ENCODE measurements at regions not wholly inside any gene's neighbourhood (a gene's known extent, or its start where the extent isn't known, plus 50 kb on each side); places are given as distances from the start of the nearest gene placed in this dataset.

DNA sequence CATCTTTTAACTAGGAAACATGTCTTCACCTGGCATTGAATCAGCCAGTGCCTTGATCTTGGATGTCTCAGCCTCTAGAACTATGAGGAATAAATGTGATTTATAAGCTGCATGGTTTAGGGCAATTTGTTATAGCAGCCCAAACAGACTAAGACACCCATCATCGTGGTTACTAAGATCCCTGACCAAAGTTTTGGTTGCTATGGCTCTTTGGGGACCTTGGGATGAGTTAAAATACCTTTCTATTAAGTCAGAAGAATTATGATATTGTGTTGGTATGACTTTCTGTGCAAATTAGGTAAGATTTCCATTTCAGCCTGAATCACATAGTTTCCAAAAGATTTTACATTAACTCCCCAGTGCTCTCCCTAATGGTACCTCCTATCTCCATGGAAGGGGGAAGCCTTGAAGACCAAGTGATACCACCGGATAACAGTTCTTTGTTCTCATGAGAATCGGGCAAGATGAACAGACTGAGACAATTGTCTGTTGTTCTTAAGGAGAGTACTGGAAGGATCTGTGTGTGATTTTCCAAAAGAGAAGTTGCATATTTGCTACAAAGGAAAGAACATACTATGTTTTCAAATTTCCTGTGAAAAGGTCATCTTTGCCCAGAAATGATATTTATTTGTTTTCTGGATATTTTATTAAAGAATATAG is 60.4 kb upstream of the UBASH3B start:
- TF ChIP-seq, protein P1, sequence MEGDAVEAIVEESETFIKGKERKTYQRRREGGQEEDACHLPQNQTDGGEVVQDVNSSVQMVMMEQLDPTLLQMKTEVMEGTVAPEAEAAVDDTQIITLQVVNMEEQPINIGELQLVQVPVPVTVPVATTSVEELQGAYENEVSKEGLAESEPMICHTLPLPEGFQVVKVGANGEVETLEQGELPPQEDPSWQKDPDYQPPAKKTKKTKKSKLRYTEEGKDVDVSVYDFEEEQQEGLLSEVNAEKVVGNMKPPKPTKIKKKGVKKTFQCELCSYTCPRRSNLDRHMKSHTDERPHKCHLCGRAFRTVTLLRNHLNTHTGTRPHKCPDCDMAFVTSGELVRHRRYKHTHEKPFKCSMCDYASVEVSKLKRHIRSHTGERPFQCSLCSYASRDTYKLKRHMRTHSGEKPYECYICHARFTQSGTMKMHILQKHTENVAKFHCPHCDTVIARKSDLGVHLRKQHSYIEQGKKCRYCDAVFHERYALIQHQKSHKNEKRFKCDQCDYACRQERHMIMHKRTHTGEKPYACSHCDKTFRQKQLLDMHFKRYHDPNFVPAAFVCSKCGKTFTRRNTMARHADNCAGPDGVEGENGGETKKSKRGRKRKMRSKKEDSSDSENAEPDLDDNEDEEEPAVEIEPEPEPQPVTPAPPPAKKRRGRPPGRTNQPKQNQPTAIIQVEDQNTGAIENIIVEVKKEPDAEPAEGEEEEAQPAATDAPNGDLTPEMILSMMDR (conservative IDR thresholded peaks at IDR 0.05; ENCODE audit: low read depth, low read length), result no peak
- no peak for TF ChIP-seq EZH2 (IDR thresholded peaks at IDR 0.05; ENCODE audit: low read length, unreplicated experiment)

All from PC-3 (cell line).